ENCODE measurements at regions not wholly inside any gene's neighbourhood (a gene's known extent, or its start where the extent isn't known, plus 50 kb on each side); places are given as distances from the start of the nearest gene placed in this dataset.

DNA sequence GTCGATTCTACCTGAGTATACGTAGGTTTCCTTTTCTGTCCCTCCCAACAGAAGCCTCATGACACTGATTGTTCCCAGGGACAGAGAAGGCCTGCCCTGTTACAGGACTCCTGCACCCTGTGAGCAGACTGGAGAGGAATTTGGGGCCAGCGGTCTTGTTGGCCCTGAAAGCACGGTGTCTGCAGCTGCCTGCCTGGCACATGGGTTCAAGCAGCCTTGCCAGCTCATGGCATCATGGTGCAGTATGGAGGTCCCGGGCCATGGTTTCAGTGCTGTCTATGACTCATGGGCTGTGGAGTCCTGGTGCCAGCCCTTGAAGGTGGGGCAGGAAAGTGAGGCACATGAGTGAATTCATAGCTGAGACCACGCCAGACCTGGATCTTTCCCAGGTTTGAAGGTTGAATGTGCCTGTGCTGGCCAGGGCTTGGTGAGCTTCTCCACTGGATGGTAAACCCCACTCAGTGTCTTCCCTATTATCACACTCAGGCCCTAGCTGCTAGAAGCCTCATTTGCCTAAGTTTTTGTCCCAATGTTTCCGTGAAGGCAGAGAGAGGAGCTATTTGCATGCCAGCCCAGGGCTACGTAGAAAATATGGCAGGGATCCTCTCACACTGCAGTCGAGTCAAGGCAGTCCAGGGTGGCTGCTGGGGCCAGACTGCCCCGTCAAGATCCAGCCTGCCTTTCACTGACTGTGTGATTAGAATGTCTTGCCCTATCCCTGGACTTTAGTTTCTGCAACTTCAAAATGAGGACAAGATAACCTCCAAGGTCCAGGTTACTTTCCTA is 277.2 kb upstream of the CCL2 start:
- Mint-ChIP-seq H3K4me3 (no peak overlapping the region), H3K36me3 (no peaks in the 10 kb centered on the region), H3K9me3 (peaks cover 0 to 2% of the 10 kb centered on the region in 2 donors), H3K4me1 (peaks cover 4 to 6% of the 10 kb centered on the region in 2 donors), H3K27me3 (peaks cover 6 to 15% of the 10 kb centered on the region in 2 donors), H3K27ac (no peak overlapping the region)
- ATAC-seq (replicated peaks) (no peak), DNase-seq (no peak)

- ATAC-seq (replicated peaks) (no peak), DNase-seq (no peak)
- Mint-ChIP-seq H3K27me3 (peaks cover 3 to 15% of the 10 kb centered on the region in 2 donors), H3K9me3 (peaks cover 0 to 2% of the 10 kb centered on the region in 2 donors), H3K27ac (no peak overlapping the region), H3K4me1 (peaks cover 4 to 6% of the 10 kb centered on the region in 2 donors), H3K4me3 (no peak overlapping the region), H3K36me3 (no peaks in the 10 kb centered on the region)
Measured at GRCh38 chr17:33978889-33979288, 276.2 kb upstream of the CCL2 start.

GRCh38 chr17:33980193-33980592 is 274.9 kb upstream of the CCL2 start:
- H3K9me3 Mint-ChIP-seq: peaks cover 0 to 1% of the 10 kb centered on the region in 2 donors
- peaks cover 4 to 6% of the 10 kb centered on the region in 2 donors for H3K4me1 Mint-ChIP-seq
- no peak overlapping the region for H3K27ac Mint-ChIP-seq
- DNase-seq: no peak
- peak; percentile 65 to 70 for ATAC-seq (replicated peaks)
- peaks cover 3 to 7% of the 10 kb centered on the region in 2 donors for H3K27me3 Mint-ChIP-seq
- no peak overlapping the region for H3K4me3 Mint-ChIP-seq
- no peaks in the 10 kb centered on the region for H3K36me3 Mint-ChIP-seq

DNA sequence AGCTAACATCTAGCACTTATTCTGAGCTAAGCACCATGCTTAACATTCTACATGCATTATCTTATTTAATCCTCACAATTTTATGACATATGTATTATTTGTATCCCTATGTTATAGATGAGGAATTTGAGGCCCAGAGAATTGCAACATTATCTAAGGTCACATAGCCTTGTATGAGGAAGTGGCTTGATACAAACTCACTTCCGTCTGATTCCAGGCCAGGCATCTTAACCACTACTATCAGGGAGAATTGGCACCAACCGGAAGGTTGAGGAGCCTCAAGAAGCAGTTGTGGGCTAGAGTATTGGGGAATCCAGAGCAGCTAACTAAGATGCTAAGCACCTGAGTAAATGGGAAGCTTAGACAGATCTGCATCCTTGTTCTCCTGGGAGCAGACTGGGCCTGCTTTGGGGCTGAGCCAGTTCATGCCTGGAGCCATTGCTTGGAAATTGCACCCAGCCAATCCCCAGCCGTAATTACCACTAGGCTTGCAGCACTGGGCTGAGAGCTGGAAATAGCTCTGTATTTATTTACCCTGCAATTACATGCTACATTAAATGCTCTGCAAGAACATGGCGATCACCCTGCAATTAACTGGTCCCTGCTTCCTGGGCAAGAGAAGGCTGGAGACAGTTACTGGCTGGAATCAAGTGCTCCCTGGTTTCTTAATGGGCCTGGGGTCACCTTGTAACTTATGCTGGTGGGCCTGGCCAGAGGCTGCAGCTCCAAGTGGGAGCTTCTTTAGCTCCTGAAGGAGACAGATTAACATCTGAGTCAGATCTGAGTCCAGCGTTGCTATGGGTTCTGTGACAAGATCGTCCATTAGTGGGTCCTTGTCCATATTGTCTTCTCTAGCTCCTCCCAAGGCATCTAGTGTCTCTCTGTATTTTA is 273.1 kb upstream of the CCL2 start:
- no peaks in the 10 kb centered on the region for H3K9me3 Mint-ChIP-seq
- H3K27ac Mint-ChIP-seq: no peak overlapping the region
- no peaks in the 10 kb centered on the region for H3K27me3 Mint-ChIP-seq
- peaks cover 4 to 6% of the 10 kb centered on the region in 2 donors for H3K4me1 Mint-ChIP-seq
- no peak overlapping the region for H3K4me3 Mint-ChIP-seq
- no peaks in the 10 kb centered on the region for H3K36me3 Mint-ChIP-seq
- ATAC-seq (replicated peaks) (no peak), DNase-seq (no peak)

DNA sequence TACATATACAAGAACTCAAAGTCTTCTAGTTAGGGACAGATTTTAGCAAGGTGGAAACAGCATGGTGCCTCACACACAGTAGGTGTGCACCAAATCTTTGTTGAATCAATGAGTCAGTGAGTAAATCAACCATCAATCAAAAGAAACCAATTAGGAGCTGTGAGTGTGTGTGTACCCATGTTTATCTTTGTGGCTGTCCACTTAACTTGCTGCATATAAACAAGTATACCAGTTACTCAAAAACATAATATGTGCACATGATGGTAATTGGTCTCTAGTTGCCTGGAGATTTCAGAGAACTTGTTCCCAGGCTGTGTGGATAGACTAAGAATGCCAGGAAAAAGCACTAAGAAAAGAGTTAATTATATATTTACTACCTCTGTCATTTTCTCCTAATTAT is 272.2 kb upstream of the CCL2 start:
- H3K27ac Mint-ChIP-seq: no peak overlapping the region
- ATAC-seq (replicated peaks): no peak
- H3K9me3 Mint-ChIP-seq: no peaks in the 10 kb centered on the region
- no peaks in the 10 kb centered on the region for H3K27me3 Mint-ChIP-seq
- peaks cover 4 to 6% of the 10 kb centered on the region in 2 donors for H3K4me1 Mint-ChIP-seq
- no peak overlapping the region for H3K4me3 Mint-ChIP-seq
- DNase-seq: no peak
- no peaks in the 10 kb centered on the region for H3K36me3 Mint-ChIP-seq

- Mint-ChIP-seq H3K4me1 (peaks cover 4 to 6% of the 10 kb centered on the region in 2 donors), H3K36me3 (no peaks in the 10 kb centered on the region), H3K4me3 (no peak overlapping the region), H3K27me3 (peaks cover 6 to 8% of the 10 kb centered on the region in 2 donors), H3K9me3 (peaks cover 0 to 4% of the 10 kb centered on the region in 2 donors), H3K27ac (peak overlapping the region; percentile 3)
- DNase-seq: no peak
- no peak for ATAC-seq (replicated peaks)
Measured at GRCh38 chr17:33983824-33984574, 271.1 kb upstream of the CCL2 start.

- H3K9me3 Mint-ChIP-seq: peaks cover 0 to 4% of the 10 kb centered on the region in 2 donors
- DNase-seq: no peak
Measured at GRCh38 chr17:33986088-33986487, 269.0 kb upstream of the CCL2 start.

GRCh38 chr17:33986566-33986965 is 268.5 kb upstream of the CCL2 start:
- DNase-seq (no peak), ATAC-seq (replicated peaks) (no peak)
- Mint-ChIP-seq H3K36me3 (no peaks in the 10 kb centered on the region), H3K27me3 (peaks cover 9 to 11% of the 10 kb centered on the region in 2 donors), H3K9me3 (peaks cover 0 to 4% of the 10 kb centered on the region in 2 donors), H3K27ac (no peak overlapping the region), H3K4me3 (no peak overlapping the region), H3K4me1 (no peaks in the 10 kb centered on the region)

More at GRCh38 chr17:33986088-33986487, 269.0 kb upstream of the CCL2 start:
- no peak overlapping the region for H3K27ac Mint-ChIP-seq
- H3K4me3 Mint-ChIP-seq: no peak overlapping the region
- ATAC-seq (replicated peaks): no peak
- no peaks in the 10 kb centered on the region for H3K4me1 Mint-ChIP-seq
- peaks cover 9 to 11% of the 10 kb centered on the region in 2 donors for H3K27me3 Mint-ChIP-seq
- no peaks in the 10 kb centered on the region for H3K36me3 Mint-ChIP-seq

DNA sequence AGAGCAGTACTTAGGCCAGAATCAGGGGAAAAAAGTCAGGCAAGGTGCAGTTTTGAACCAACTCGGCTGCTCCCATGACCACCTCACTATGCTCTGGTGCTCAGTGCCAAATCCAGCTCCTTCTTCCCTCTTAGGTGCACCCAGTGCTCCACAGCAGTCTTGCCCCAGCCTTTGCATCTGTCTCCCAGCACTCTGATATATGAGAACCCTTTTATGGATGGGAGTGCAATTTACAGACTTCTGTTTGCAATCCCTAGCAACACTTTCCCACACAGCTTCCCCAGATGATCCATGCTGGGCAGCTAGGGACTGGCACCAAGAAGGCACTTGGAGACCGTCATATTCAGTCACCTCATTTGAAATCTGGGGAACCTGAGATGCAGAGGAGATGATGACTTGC is 267.9 kb upstream of the CCL2 start:
- ATAC-seq (replicated peaks) (no peak), DNase-seq (no peak)
- Mint-ChIP-seq H3K27me3 (peaks cover 9 to 11% of the 10 kb centered on the region in 2 donors), H3K4me3 (no peak overlapping the region), H3K27ac (no peak overlapping the region), H3K4me1 (no peaks in the 10 kb centered on the region), H3K36me3 (no peaks in the 10 kb centered on the region), H3K9me3 (peaks cover 0 to 4% of the 10 kb centered on the region in 2 donors)

DNA sequence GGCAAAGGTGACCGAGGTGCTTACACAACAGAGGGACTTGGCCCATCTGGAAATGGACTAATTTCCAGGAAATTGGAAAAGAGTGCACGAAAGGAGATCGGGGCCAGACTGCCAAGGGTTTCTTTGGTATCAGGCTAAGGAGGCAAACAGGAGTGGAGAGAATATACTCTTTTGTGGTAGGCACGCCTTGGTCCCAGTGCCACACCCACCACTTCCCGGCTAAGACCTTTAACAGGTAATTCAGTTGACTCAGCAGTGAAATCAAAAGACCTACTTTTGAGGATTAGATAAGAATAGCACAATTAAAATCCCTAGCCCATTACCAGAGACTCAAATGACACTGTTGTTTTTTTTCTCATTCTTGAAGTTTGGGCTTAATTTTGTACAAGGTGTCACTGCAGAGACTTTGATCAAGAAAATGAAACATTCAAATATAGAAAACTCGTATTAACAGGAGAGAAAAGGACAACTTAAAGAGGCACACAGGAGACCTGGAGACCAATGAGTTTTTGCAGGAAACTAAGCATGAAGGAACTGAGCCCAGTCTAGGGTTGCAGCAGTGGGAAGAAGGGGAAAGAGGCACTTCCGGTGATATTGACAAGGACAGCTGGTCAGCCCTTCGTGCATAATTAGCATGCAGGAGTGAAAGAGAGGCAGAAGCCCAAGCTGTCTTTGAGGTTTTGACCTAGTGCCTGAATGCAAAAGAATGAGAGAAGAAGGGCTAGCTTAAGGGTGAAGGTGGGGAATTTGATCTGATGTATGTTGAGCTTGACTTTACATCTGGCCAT is 265.5 kb upstream of the CCL2 start:
- Mint-ChIP-seq H3K4me3 (no peak overlapping the region), H3K27me3 (peaks cover 9 to 11% of the 10 kb centered on the region in 2 donors), H3K9me3 (peaks cover 0 to 4% of the 10 kb centered on the region in 2 donors), H3K4me1 (no peaks in the 10 kb centered on the region), H3K36me3 (no peaks in the 10 kb centered on the region), H3K27ac (no peak overlapping the region)
- DNase-seq (no peak), ATAC-seq (replicated peaks) (no peak)

GRCh38 chr17:33990943-33991706 is 264.0 kb upstream of the CCL2 start:
- no peak overlapping the region for H3K4me3 Mint-ChIP-seq
- H3K9me3 Mint-ChIP-seq: peaks cover 0 to 7% of the 10 kb centered on the region in 2 donors
- H3K4me1 Mint-ChIP-seq: no peaks in the 10 kb centered on the region
- no peak overlapping the region for H3K27ac Mint-ChIP-seq
- H3K27me3 Mint-ChIP-seq: peaks cover 9 to 11% of the 10 kb centered on the region in 2 donors
- no peaks in the 10 kb centered on the region for H3K36me3 Mint-ChIP-seq
- ATAC-seq (replicated peaks): no peak
- no peak for DNase-seq

GRCh38 chr17:33992113-33992512 is 263.0 kb upstream of the CCL2 start:
- H3K27ac Mint-ChIP-seq: no peak overlapping the region
- DNase-seq (no peak), ATAC-seq (replicated peaks) (no peak)
- no peaks in the 10 kb centered on the region for H3K36me3 Mint-ChIP-seq
- H3K4me1 Mint-ChIP-seq: no peaks in the 10 kb centered on the region
- peaks cover 9 to 11% of the 10 kb centered on the region in 2 donors for H3K27me3 Mint-ChIP-seq
- H3K4me3 Mint-ChIP-seq: no peak overlapping the region
- H3K9me3 Mint-ChIP-seq: peaks cover 0 to 8% of the 10 kb centered on the region in 2 donors

DNA sequence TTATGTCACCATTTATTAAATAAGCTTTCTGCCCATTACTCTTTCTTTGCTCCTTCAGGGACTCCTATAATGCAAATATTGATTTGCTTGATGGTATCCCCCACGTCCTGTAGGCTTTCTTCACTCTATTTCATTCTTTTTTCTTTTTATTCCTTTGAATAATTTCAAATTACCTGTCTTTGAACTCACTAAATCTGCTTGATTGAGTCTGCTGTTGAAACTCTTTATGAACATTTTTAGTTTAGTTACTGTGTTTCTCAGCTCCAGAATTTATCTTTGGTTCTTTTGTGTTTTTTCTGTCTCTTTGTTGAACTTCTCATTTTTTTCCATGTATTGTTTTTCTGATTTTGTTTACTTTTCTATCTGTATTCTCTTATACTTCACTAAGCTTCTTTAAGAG is 254.4 kb upstream of the CCL2 start:
- peaks cover 18 to 21% of the 10 kb centered on the region in 2 donors for H3K27me3 Mint-ChIP-seq
- DNase-seq: no peak
- ATAC-seq (replicated peaks): no peak
- H3K4me1 Mint-ChIP-seq: no peaks in the 10 kb centered on the region
- H3K9me3 Mint-ChIP-seq: peaks cover 19 to 24% of the 10 kb centered on the region in 2 donors
- H3K36me3 Mint-ChIP-seq: peaks cover 0 to 8% of the 10 kb centered on the region in 2 donors
- H3K27ac Mint-ChIP-seq: no peak overlapping the region
- H3K4me3 Mint-ChIP-seq: no peak overlapping the region
